ENCODE measurements at regions not wholly inside any gene's neighbourhood (a gene's known extent, or its start where the extent isn't known, plus 50 kb on each side); places are given as distances from the start of the nearest gene placed in this dataset.
A peak's percentile ranks its signal among the peaks of the same experiment; 100 is the strongest.

DNA sequence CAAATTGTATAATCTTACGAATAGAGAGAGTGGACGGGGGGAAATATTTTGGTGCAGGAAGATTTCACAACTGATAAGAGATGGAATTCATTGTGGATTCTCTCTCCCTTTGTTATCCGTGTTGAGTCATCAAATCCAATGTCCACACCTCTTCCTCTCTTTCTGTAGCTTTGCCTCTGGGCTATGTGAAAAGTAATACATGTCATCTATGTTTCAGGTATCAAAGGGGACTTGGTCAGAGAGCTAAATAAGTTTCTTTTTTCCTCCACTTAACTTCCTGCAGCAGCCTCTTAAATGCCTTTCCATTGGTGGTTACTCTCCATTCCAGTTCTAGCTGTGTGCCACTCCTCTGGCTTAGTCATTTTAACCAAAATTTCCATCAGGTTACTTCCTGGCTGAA, 169.3 kb upstream of the NXPH2 start:
- H2AFZ ChIP-seq (ENCODE audit: control insufficient read depth, low read length): no peak overlapping the region
- H4K20me1 ChIP-seq (ENCODE audit: control insufficient read depth, extremely low read depth, insufficient read depth, low read length): no peaks in the 10 kb centered on the region
- DNase-seq (ENCODE audit: low read depth, low spot score) (peak; percentile 87), FAIRE-seq (peak; percentile 89)
- H3K36me3 ChIP-seq (ENCODE audit: control insufficient read depth in 2 of 2, extremely low read depth in 1 of 2, insufficient read depth in 2 of 2, low read length in 2 of 2): no peaks in the 10 kb centered on the region
- H3K9ac ChIP-seq (ENCODE audit: control insufficient read depth, extremely low read depth, insufficient read depth, low read length): no peak overlapping the region
- peak overlapping the region; percentile 74 for H3K27ac ChIP-seq (ENCODE audit: control insufficient read depth, insufficient read depth, low read length)
- no peaks in the 10 kb centered on the region for H3K9me1 ChIP-seq (ENCODE audit: control insufficient read depth, extremely low read depth, insufficient read depth, low read length)
- no peaks in the 10 kb centered on the region for H3K27me3 ChIP-seq (ENCODE audit: control insufficient read depth, extremely low read depth, insufficient read depth, low read length)
- H3K79me2 ChIP-seq (ENCODE audit: control insufficient read depth, insufficient read depth, low read length): no peaks in the 10 kb centered on the region
- dilution Hi-C loops (cut with MboI; ENCODE audit: extremely low pct_ligation_motif_present, low sequenced_read_pairs): no loop called here
- peak overlapping the region; percentile 56 for H3K4me2 ChIP-seq (ENCODE audit: control insufficient read depth, extremely low read depth, insufficient read depth, low read depth, low read length)
- peaks cover 6% of the 10 kb centered on the region for H3K9me3 ChIP-seq (ENCODE audit: control insufficient read depth, low read depth, low read length)
- no peak overlapping the region for H3K4me3 ChIP-seq (ENCODE audit: control insufficient read depth in 2 of 3, extremely low read depth in 1 of 3, insufficient read depth in 2 of 3, low read depth in 1 of 3, low read length in 3 of 3)
- peaks cover 30% of the 10 kb centered on the region for H3K4me1 ChIP-seq (ENCODE audit: control insufficient read depth, extremely low read depth, insufficient read depth, low read length)
- no peak for TF ChIP-seq CTCF (optimal IDR thresholded peaks at IDR 0.05 in 1 of 3, IDR thresholded peaks at IDR 0.05 in 1 of 3, conservative IDR thresholded peaks at IDR 0.05 in 1 of 3; ENCODE audit: extremely low read depth in 1 of 3, insufficient read depth in 2 of 3, low read length in 3 of 3)
- no peak for TF ChIP-seq EZH2 (IDR thresholded peaks at IDR 0.05; ENCODE audit: low read length)

GRCh38 chr2:138948070-138948539, 167.9 kb upstream of the NXPH2 start:
- H3K27ac ChIP-seq (ENCODE audit: control insufficient read depth, insufficient read depth, low read length): peak overlapping the region; percentile 74
- H2AFZ ChIP-seq (ENCODE audit: control insufficient read depth, low read length): no peak overlapping the region
- DNase-seq (ENCODE audit: low read depth, low spot score) (peak; percentile 92), FAIRE-seq (peak; percentile 95)
- H3K9ac ChIP-seq (ENCODE audit: control insufficient read depth, extremely low read depth, insufficient read depth, low read length): no peak overlapping the region
- H3K4me2 ChIP-seq (ENCODE audit: control insufficient read depth, extremely low read depth, insufficient read depth, low read depth, low read length): peak overlapping the region; percentile 64
- H3K4me3 ChIP-seq (ENCODE audit: control insufficient read depth in 2 of 3, extremely low read depth in 1 of 3, insufficient read depth in 2 of 3, low read depth in 1 of 3, low read length in 3 of 3): peak overlapping the region in 1 of 3 experiments; percentile 13
- peaks cover 30% of the 10 kb centered on the region for H3K4me1 ChIP-seq (ENCODE audit: control insufficient read depth, extremely low read depth, insufficient read depth, low read length)
- H3K27me3 ChIP-seq (ENCODE audit: control insufficient read depth, extremely low read depth, insufficient read depth, low read length): no peaks in the 10 kb centered on the region
- no peaks in the 10 kb centered on the region for H4K20me1 ChIP-seq (ENCODE audit: control insufficient read depth, extremely low read depth, insufficient read depth, low read length)
- peaks cover 5% of the 10 kb centered on the region for H3K9me3 ChIP-seq (ENCODE audit: control insufficient read depth, low read depth, low read length)
- TF ChIP-seq EZH2 (IDR thresholded peaks at IDR 0.05; ENCODE audit: low read length): no peak
- no peaks in the 10 kb centered on the region for H3K36me3 ChIP-seq (ENCODE audit: control insufficient read depth in 2 of 2, extremely low read depth in 1 of 2, insufficient read depth in 2 of 2, low read length in 2 of 2)
- no peaks in the 10 kb centered on the region for H3K79me2 ChIP-seq (ENCODE audit: control insufficient read depth, insufficient read depth, low read length)
- dilution Hi-C loops (cut with MboI; ENCODE audit: extremely low pct_ligation_motif_present, low sequenced_read_pairs): no loop called here
- no peaks in the 10 kb centered on the region for H3K9me1 ChIP-seq (ENCODE audit: control insufficient read depth, extremely low read depth, insufficient read depth, low read length)

- Histone ChIP-seq H4K20me1 (ENCODE audit: control insufficient read depth, extremely low read depth, insufficient read depth, low read length) (no peaks in the 10 kb centered on the region), H3K9me1 (ENCODE audit: control insufficient read depth, extremely low read depth, insufficient read depth, low read length) (no peaks in the 10 kb centered on the region), H2AFZ (ENCODE audit: control insufficient read depth, low read length) (no peak overlapping the region), H3K4me1 (ENCODE audit: control insufficient read depth, extremely low read depth, insufficient read depth, low read length) (peaks cover 12% of the 10 kb centered on the region), H3K9me3 (ENCODE audit: control insufficient read depth, low read depth, low read length) (peaks cover 2% of the 10 kb centered on the region), H3K4me3 (ENCODE audit: control insufficient read depth in 2 of 3, extremely low read depth in 1 of 3, insufficient read depth in 2 of 3, low read depth in 1 of 3, low read length in 3 of 3) (no peak overlapping the region), H3K36me3 (ENCODE audit: control insufficient read depth in 2 of 2, extremely low read depth in 1 of 2, insufficient read depth in 2 of 2, low read length in 2 of 2) (no peaks in the 10 kb centered on the region), H3K9ac (ENCODE audit: control insufficient read depth, extremely low read depth, insufficient read depth, low read length) (no peak overlapping the region), H3K79me2 (ENCODE audit: control insufficient read depth, insufficient read depth, low read length) (no peaks in the 10 kb centered on the region), H3K27me3 (ENCODE audit: control insufficient read depth, extremely low read depth, insufficient read depth, low read length) (no peaks in the 10 kb centered on the region), H3K27ac (ENCODE audit: control insufficient read depth, insufficient read depth, low read length) (no peak overlapping the region), H3K4me2 (ENCODE audit: control insufficient read depth, extremely low read depth, insufficient read depth, low read depth, low read length) (no peak overlapping the region)
- FAIRE-seq (no peak), DNase-seq (ENCODE audit: low read depth, low spot score) (no peak)
- dilution Hi-C loops (cut with MboI; ENCODE audit: extremely low pct_ligation_motif_present, low sequenced_read_pairs): no loop called here
- TF ChIP-seq EZH2 (IDR thresholded peaks at IDR 0.05; ENCODE audit: low read length) (no peak), CTCF (optimal IDR thresholded peaks at IDR 0.05 in 1 of 3, IDR thresholded peaks at IDR 0.05 in 1 of 3, conservative IDR thresholded peaks at IDR 0.05 in 1 of 3; ENCODE audit: extremely low read depth in 1 of 3, insufficient read depth in 2 of 3, low read length in 3 of 3) (no peak)
Observed at GRCh38 chr2:138943470-138943869, 163.3 kb upstream of the NXPH2 start.
